DOHH2 (cell line): ENCODE measurements at regions not wholly inside any gene's neighbourhood (a gene's known extent, or its start where the extent isn't known, plus 50 kb on each side); places are given as distances from the start of the nearest gene placed in this dataset.

ENCODE experiments used
- H3F3A ChIP-seq: fragments of 200-600 bp; sonication (generic), shearing (Covaris generic); 2 replicates; pipeline ENCODE4 v1.6.0; 2016; ENCODE audit warnings: antibody characterized with exemption, mild to moderate bottlenecking; ENCODE audit not compliant: control insufficient read depth, insufficient read depth
- H3K27ac ChIP-seq: fragments of 200-600 bp; sonication (generic); 2 replicates; pipeline ENCODE4 v1.5.1; 2014; ENCODE audit warnings: low read depth, mild to moderate bottlenecking, low read length, moderate library complexity
- H3K27me3 ChIP-seq: fragments of 200-600 bp; sonication (generic); 2 replicates; pipeline ENCODE4 v1.6.1; 2014; ENCODE audit warnings: mild to moderate bottlenecking, low read length, mixed read lengths; ENCODE audit not compliant: control insufficient read depth
- H3K36me3 ChIP-seq: fragments of 200-600 bp; sonication (generic); 2 replicates; pipeline ENCODE4 v1.6.1; 2014; ENCODE audit warnings: mild to moderate bottlenecking, low read length, moderate library complexity, mixed read lengths; ENCODE audit not compliant: control insufficient read depth
- H3K4me1 ChIP-seq: fragments of 200-600 bp; sonication (generic); 2 replicates; pipeline ENCODE4 v1.6.1; 2014; ENCODE audit warnings: mild to moderate bottlenecking, low read length, mixed read lengths; ENCODE audit not compliant: control insufficient read depth
- H3K4me2 ChIP-seq: fragments of 200-600 bp; sonication (generic); 2 replicates; pipeline ENCODE4 v1.6.0; 2014; ENCODE audit warnings: mild to moderate bottlenecking, low read length, moderate library complexity
- H3K4me3 ChIP-seq: fragments of 200-600 bp; sonication (generic); 2 replicates; pipeline ENCODE4 v1.5.1; 2014; ENCODE audit warnings: mild to moderate bottlenecking, low read length, mixed read lengths
- H3K79me2 ChIP-seq: fragments of 200-600 bp; sonication (generic); 2 replicates; pipeline ENCODE4 v1.6.1; 2014; ENCODE audit warnings: mild to moderate bottlenecking, low read length, mixed read lengths; ENCODE audit not compliant: control insufficient read depth
- H3K9me2 ChIP-seq: fragments of 200-600 bp; sonication (generic); replicated peaks from 2 replicates; pipeline ENCODE4 v1.6.1; 2014; ENCODE audit warnings: mild to moderate bottlenecking, low read length, mixed read lengths; ENCODE audit not compliant: control insufficient read depth
- H3K9me3 ChIP-seq: fragments of 200-600 bp; sonication (generic); 2 replicates; pipeline ENCODE4 v1.6.1; 2014; ENCODE audit warnings: antibody characterized with exemption, low read length, mixed read lengths; ENCODE audit not compliant: control insufficient read depth, insufficient read depth
- H4K20me1 ChIP-seq: fragments of 200-600 bp; sonication (generic); 2 replicates; pipeline ENCODE4 v1.6.0; 2014; ENCODE audit warnings: low read depth, mild to moderate bottlenecking, antibody characterized with exemption, low read length, moderate library complexity; ENCODE audit not compliant: control insufficient read depth, insufficient read depth
- CTCF ChIP-seq: fragments of 200-600 bp; sonication (generic); IDR thresholded peaks from one replicate; pipeline ENCODE4 v1.5.1; 2014; ENCODE audit warnings: antibody characterized with exemption, mild to moderate bottlenecking, low read depth, low read length; ENCODE audit not compliant: poor library complexity, severe bottlenecking
- EZH2phosphoT487 ChIP-seq: fragments of 200-600 bp; sonication (generic); IDR thresholded peaks from 2 replicates; pipeline ENCODE4 v1.6.1; 2017; ENCODE audit warnings: borderline replicate concordance, mild to moderate bottlenecking, antibody characterized with exemption, low read length, moderate library complexity, mixed read lengths

- H3K4me2 ChIP-seq: no peak overlapping the region
- no peak overlapping the region for H3K27ac ChIP-seq
- no peaks in the 10 kb centered on the region for H3K4me1 ChIP-seq
- H3K4me3 ChIP-seq: no peak overlapping the region
- H4K20me1 ChIP-seq: no peaks in the 10 kb centered on the region
- H3F3A ChIP-seq: no peaks in the 10 kb centered on the region
- no peaks in the 10 kb centered on the region for H3K9me2 ChIP-seq
- no peaks in the 10 kb centered on the region for H3K36me3 ChIP-seq
- no peaks in the 10 kb centered on the region; the same call in 1 of the 2 replicates for H3K9me3 ChIP-seq
- H3K79me2 ChIP-seq: no peaks in the 10 kb centered on the region
- TF ChIP-seq CTCF: no peak
- TF ChIP-seq EZH2phosphoT487: no peak
- no peaks in the 10 kb centered on the region for H3K27me3 ChIP-seq
Observed at GRCh38 chr3:80244390-80244789, 476.6 kb upstream of the ROBO1 start.

- TF ChIP-seq EZH2phosphoT487 (no peak), CTCF (no peak)
- Histone ChIP-seq H3K9me2 (no peaks in the 10 kb centered on the region), H3K4me2 (no peak overlapping the region), H3K27me3 (no peaks in the 10 kb centered on the region), H3K79me2 (no peaks in the 10 kb centered on the region), H3K27ac (no peak overlapping the region), H3K36me3 (no peaks in the 10 kb centered on the region), H3F3A (no peaks in the 10 kb centered on the region), H4K20me1 (no peaks in the 10 kb centered on the region), H3K4me1 (no peaks in the 10 kb centered on the region), H3K9me3 (no peaks in the 10 kb centered on the region; the same call in 1 of the 2 replicates), H3K4me3 (no peak overlapping the region)
Observed at GRCh38 chr3:80241791-80242190, 474.0 kb upstream of the ROBO1 start.

GRCh38 chr3:80239301-80239700 is 471.5 kb upstream of the ROBO1 start:
- H3K79me2 ChIP-seq: no peaks in the 10 kb centered on the region
- H3K27ac ChIP-seq: no peak overlapping the region
- no peaks in the 10 kb centered on the region for H3K9me3 ChIP-seq
- no peaks in the 10 kb centered on the region for H3K4me1 ChIP-seq
- no peaks in the 10 kb centered on the region for H3K9me2 ChIP-seq
- H3K36me3 ChIP-seq: no peaks in the 10 kb centered on the region
- no peak overlapping the region for H3K4me2 ChIP-seq
- no peak overlapping the region for H3K4me3 ChIP-seq
- TF ChIP-seq CTCF (no peak), EZH2phosphoT487 (no peak)
- H3F3A ChIP-seq: no peaks in the 10 kb centered on the region
- H4K20me1 ChIP-seq: no peaks in the 10 kb centered on the region
- H3K27me3 ChIP-seq: no peaks in the 10 kb centered on the region

DNA sequence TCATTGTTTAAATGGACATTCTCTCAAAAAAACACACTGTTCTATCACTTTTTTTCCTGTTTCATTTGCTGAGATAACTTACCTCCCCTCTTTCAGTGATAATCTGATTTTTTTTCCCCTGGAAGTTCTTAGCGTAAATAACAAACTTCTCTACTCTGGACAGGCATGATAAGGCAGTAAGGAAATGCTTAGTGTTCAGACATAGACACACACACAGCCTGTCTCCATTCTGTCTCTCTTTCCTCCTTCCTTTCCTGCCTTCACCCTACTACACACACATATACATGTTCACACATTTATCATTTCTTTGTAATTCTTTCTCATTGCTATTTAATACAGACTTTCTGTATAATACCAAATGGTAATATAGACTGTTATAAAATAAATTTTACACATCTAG is 470.8 kb upstream of the ROBO1 start:
- Histone ChIP-seq H3K27ac (no peak overlapping the region), H3K27me3 (no peaks in the 10 kb centered on the region), H3K36me3 (no peaks in the 10 kb centered on the region), H3K4me1 (no peaks in the 10 kb centered on the region), H3K79me2 (no peaks in the 10 kb centered on the region), H4K20me1 (no peaks in the 10 kb centered on the region), H3F3A (no peaks in the 10 kb centered on the region), H3K4me3 (no peak overlapping the region), H3K9me2 (no peaks in the 10 kb centered on the region), H3K4me2 (no peak overlapping the region), H3K9me3 (no peaks in the 10 kb centered on the region)
- TF ChIP-seq CTCF (no peak), EZH2phosphoT487 (no peak)
